Endothelial cell (in vitro differentiated cells): ENCODE measurements at regions not wholly inside any gene's neighbourhood (a gene's known extent, or its start where the extent isn't known, plus 50 kb on each side); places are given as distances from the start of the nearest gene placed in this dataset.
A peak's percentile ranks its signal among the peaks of the same experiment; 100 is the strongest.

Source experiments
- DNase-seq: peaks from one replicate; pipeline ENCODE4 v3.0.0; 2021; ENCODE audit warnings: low spot score
- H3K27ac Mint-ChIP-seq: one replicate; pipeline ENCODE4 v1.8.0; 2021; ENCODE audit warnings: mixed read lengths, inconsistent platforms; ENCODE audit not compliant: unreplicated experiment
- H3K27me3 Mint-ChIP-seq: one replicate; pipeline ENCODE4 v1.8.0; 2021; ENCODE audit warnings: mild to moderate bottlenecking, moderate library complexity, mixed read lengths, inconsistent platforms; ENCODE audit not compliant: unreplicated experiment
- H3K36me3 Mint-ChIP-seq: one replicate; pipeline ENCODE4 v1.8.0; 2021; ENCODE audit warnings: mild to moderate bottlenecking, low read depth, mixed read lengths, inconsistent platforms; ENCODE audit not compliant: unreplicated experiment
- H3K4me1 Mint-ChIP-seq: one replicate; pipeline ENCODE4 v1.8.0; 2021; ENCODE audit warnings: mild to moderate bottlenecking, mixed read lengths, inconsistent platforms; ENCODE audit not compliant: unreplicated experiment
- H3K4me3 Mint-ChIP-seq: one replicate; pipeline ENCODE4 v1.8.0; 2021; ENCODE audit warnings: mild to moderate bottlenecking, mixed read lengths, inconsistent platforms; ENCODE audit not compliant: unreplicated experiment
- H3K9me3 Mint-ChIP-seq: one replicate; pipeline ENCODE4 v1.8.0; 2021; ENCODE audit warnings: mixed read lengths, inconsistent platforms; ENCODE audit not compliant: unreplicated experiment
- CTCF ChIP-seq: fragments of 200-600 bp; sonication (generic); IDR thresholded peaks from one replicate; pipeline ENCODE4 v1.5.0; 2021; ENCODE audit warnings: antibody characterized with exemption; ENCODE audit not compliant: unreplicated experiment

- no peak overlapping the region for H3K4me3 Mint-ChIP-seq
These were observed 197.3 kb upstream of the RGS6 start for GRCh38 chr14:71734885-71735284.

GRCh38 chr14:71737760-71738159 is 194.5 kb upstream of the RGS6 start:
- H3K4me1 Mint-ChIP-seq = peaks cover 18% of the 10 kb centered on the region
- H3K27me3 Mint-ChIP-seq = peaks cover 2% of the 10 kb centered on the region
- no peak overlapping the region for H3K4me3 Mint-ChIP-seq
- peaks cover 36% of the 10 kb centered on the region for H3K36me3 Mint-ChIP-seq
- no peak for DNase-seq
- no peaks in the 10 kb centered on the region for H3K9me3 Mint-ChIP-seq
- TF ChIP-seq CTCF = no peak
- H3K27ac Mint-ChIP-seq = no peak overlapping the region

More at GRCh38 chr14:71734885-71735284, 197.3 kb upstream of the RGS6 start:
- Mint-ChIP-seq H3K27me3 (peaks cover 5% of the 10 kb centered on the region), H3K4me1 (peaks cover 13% of the 10 kb centered on the region), H3K36me3 (peaks cover 50% of the 10 kb centered on the region), H3K27ac (no peak overlapping the region), H3K9me3 (no peaks in the 10 kb centered on the region)
- no peak for TF ChIP-seq CTCF
- no peak for DNase-seq

GRCh38 chr14:71739273-71739990 is 192.8 kb upstream of the RGS6 start:
- Mint-ChIP-seq H3K4me3 (no peak overlapping the region), H3K27ac (peak overlapping the region; percentile 88)
- DNase-seq = peak; percentile 35

GRCh38 chr14:71741241-71741640 is 191.0 kb upstream of the RGS6 start:
- no peaks in the 10 kb centered on the region for H3K27me3 Mint-ChIP-seq
- no peak for TF ChIP-seq CTCF

More at GRCh38 chr14:71739273-71739990, 192.8 kb upstream of the RGS6 start:
- peaks cover 16% of the 10 kb centered on the region for H3K4me1 Mint-ChIP-seq
- no peaks in the 10 kb centered on the region for H3K27me3 Mint-ChIP-seq
- no peaks in the 10 kb centered on the region for H3K9me3 Mint-ChIP-seq
- no peak for TF ChIP-seq CTCF
- peaks cover 27% of the 10 kb centered on the region for H3K36me3 Mint-ChIP-seq

GRCh38 chr14:71742485-71742884 is 189.7 kb upstream of the RGS6 start:
- no peak overlapping the region for H3K27ac Mint-ChIP-seq
- no peaks in the 10 kb centered on the region for H3K9me3 Mint-ChIP-seq
- H3K4me3 Mint-ChIP-seq = no peak overlapping the region
- H3K27me3 Mint-ChIP-seq = no peaks in the 10 kb centered on the region
- H3K36me3 Mint-ChIP-seq = peaks cover 11% of the 10 kb centered on the region
- TF ChIP-seq CTCF = no peak
- no peak for DNase-seq
- peaks cover 11% of the 10 kb centered on the region for H3K4me1 Mint-ChIP-seq

More at GRCh38 chr14:71741241-71741640, 191.0 kb upstream of the RGS6 start:
- no peaks in the 10 kb centered on the region for H3K9me3 Mint-ChIP-seq
- H3K4me3 Mint-ChIP-seq = no peak overlapping the region
- no peak overlapping the region for H3K27ac Mint-ChIP-seq
- peaks cover 14% of the 10 kb centered on the region for H3K4me1 Mint-ChIP-seq
- DNase-seq = no peak
- H3K36me3 Mint-ChIP-seq = peaks cover 21% of the 10 kb centered on the region
